ENCODE measurements at regions not wholly inside any gene's neighbourhood (a gene's known extent, or its start where the extent isn't known, plus 50 kb on each side); places are given as distances from the start of the nearest gene placed in this dataset.
"Not testable (repeated sequence)": the region's sequence is repeated elsewhere in the genome, so short reads cannot be mapped to it uniquely, and the experiment has no call there.

DNA sequence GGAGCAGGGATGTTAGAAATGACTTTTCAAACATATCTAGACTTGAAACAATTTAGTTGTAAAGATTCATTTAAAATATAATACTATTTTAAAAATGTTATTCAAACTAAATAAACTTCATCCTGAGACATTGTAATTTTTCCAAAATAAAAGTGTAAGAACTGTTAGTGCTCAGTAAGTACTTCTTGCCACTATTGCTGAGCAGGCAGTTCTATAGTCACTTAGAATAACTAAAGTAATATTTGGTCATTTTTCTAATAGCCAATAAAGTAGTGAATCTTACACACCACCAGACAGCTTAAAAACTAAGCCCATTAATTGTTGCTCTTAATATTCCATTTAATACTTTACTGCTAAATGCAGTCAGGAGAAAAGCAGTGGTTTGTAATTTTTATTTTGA, 1120.0 kb upstream of the CDH10 start:
- no peak for DNase-seq

DNA sequence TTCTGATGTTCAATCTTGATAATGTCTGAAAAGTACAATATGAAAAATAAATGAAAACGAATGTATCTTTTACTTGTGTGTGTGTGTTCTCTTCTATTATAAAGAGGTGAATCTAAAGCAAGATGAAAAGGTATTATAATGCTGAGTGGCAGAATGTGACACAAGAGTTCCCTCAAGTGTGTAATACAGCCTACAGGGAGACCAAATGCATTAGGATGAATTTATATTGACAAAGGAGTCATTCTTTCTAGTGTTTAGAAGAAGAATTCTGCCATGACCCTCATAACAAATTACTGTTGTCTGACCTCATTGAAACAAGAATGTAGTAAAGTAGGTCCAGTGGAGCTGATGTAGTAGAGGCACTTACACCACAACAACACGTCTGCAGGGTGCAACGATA, 1119.0 kb upstream of the CDH10 start:
- no peak for DNase-seq

DNA sequence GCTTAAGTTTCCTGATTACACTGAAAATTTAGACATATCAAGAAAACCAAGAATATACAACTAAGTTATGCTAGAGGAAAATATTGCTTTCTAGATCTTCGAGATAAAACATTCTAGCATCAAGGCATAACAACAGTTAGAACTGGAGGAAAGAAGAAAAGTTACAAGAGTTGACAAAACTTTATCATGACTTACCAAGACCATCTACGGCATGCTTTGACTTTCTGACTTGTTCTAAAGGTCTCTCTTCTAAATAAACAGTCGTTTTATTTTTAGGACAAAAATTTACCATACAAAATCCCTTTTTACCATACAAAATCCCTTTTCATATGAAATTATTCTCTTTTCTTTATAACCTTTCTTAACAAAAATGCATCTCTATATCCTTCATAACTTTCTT, 1110.1 kb upstream of the CDH10 start:
- DNase-seq = peak; percentile 4

DNA sequence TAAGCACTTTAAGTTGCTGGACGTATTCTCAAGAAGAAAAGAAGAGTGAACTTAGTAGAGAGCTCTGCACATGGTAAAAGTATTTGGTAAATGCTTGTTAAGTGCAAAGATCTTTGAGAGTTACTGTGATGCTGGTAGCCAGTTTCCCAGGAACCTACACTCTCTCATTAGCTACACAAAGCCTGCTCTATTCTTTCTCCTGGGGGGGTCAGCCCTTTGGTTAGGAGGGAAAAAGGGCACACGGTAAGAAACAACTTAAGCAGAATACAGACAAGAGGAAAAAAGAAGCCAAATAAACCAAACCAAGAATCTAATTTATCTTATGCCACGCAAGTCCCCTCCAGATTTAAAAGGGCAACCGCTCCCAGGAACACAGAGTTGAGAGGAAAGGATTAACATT, 1100.1 kb upstream of the CDH10 start:
- no peak for DNase-seq

DNA sequence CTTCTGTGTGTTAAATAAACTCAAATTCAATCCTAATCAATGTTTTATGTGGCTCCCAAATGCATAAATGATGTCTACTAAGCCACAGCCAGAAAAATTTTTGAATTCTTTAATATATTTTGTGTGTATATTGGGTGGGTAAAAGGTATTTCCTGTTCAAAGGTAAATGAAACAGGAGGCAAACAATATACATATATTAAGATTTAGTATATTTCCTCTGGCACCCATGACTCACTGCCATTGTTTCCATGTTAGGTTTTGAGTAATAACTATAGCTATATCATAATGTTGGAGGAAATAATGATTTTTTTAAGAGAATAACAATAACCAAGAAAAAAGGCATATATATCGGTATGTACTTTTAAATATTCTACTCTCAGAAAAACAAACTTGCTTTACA, 1071.9 kb upstream of the CDH10 start:
- DNase-seq = no peak

DNA sequence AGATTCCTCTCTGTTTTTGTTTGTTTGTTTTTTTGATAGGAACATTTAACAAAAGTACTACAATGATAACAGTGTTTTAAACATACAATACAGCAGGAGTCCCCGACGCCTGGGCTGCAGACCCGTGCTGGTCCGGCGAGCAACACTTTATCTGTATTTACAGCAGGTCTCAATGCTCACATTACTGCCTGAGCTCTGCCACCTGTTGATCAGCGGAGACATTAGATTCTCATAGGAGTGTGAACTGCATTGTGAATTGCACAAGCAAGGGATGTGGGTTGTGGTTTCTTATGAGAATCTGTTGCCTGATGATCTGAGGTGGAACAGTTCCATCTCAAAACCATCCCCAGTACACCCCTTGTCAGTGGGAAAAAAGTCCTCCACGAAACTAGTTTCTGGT, 1068.5 kb upstream of the CDH10 start:
- DNase-seq = no peak

DNA sequence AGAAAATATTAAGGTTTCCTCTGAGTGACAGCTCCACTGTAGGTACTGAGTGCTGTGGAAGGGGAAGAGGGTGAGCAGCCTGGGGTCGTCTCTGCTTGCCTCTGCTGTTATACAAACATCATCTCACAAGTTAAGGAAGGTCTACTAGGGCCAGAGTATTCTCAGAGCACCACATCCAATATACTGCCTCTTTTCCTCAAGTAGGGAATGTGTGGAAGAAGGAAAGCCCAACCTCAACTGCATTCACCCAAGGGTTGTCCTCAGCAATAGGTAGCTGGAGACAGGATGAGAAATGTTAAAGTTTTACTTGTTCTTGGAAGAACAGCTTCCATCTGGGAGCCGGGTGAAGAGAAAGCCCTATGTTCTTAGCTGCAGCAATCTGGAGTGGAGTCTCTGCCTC, 1062.3 kb upstream of the CDH10 start:
- no peak for DNase-seq

DNA sequence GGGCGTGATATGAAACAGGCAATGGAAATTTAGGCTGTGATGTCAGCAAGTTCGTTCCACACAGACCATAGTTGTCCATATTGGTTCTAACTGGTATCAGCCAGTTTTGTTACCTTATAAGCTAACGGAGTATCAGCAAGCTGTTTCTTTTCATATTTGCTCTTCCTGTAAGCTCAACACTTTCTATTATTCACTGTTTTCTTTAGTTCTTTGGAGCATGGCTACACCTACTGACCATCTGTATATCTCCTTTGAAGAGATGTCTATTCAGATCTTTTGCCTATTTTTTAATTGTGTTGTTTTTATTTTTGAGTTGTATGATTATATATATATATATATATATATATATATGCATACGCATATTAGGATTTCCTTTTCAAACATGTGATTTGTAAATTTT, 1057.2 kb upstream of the CDH10 start:
- no peak for DNase-seq

DNA sequence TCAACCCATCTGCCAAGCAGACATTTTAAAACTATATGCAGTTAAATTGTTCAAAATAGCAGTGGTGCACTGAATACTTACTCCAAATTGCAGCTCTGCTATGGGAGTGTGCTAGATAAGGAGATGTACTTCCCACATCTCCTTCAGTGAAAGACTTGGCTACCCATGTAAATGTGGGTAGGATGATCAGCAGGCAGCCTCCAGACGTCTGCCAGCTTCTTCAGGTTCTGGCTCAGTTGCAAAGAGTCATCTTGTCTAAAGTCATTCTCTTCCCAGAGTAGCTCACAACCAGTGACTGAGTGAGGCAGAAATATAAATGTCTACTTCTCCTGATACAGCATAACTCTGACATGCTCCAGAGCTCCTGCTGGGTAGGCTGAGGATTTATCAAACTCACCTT, 1050.0 kb upstream of the CDH10 start:
- no peak for DNase-seq

DNA sequence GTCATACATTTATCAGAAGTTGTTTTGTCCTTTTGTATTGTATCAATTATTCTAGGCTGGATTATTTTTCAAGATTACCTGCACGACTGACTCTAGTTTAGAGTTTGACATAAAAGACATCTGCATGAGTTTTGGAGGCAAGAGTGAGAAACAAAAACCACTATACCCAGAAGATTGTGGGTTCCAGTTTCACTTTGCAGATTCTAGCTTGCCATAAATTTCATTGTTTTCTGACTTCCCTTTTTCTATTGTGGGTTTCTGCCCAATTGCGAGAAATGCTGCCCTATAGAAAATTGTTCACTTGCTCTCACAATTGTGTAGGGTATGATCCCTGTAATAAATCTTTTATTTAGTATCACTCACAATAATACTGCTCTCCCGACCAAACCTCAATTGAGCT, 1043.4 kb upstream of the CDH10 start:
- no peak for DNase-seq

DNA sequence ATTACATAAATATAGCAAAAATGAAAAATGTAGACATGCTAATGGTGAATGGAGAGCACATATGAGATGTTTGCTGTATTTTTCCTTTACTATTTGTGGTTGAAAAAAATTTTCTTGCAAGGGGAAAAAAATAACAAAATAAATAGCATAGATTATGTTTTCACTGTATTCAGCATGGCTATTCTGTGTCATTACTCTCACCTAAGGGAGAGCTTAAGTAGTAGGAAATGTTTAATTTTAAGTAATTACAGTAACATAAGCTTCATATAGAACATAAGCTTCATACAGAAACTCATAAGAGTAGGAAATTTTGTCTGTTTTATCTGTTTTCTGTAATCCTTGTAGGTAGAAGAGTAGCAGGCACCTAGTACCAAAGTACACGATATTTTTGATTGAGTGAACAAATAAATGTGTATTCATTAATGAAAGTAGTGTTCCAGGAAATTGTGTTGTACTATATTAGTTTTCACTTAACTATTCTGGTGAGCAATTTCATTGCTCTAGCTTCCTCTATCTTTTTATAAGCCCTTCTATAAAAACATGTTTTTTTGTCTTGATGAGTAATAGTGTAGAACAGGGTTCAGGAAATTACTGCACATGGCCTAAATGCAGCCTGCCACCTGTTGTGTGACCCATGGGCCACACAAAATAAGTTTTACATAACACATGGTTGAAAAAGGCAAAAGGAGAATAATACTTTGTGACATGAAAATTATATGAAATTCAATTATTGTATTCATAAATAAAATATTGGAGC, 1025.0 kb upstream of the CDH10 start:
- no peak for DNase-seq

DNA sequence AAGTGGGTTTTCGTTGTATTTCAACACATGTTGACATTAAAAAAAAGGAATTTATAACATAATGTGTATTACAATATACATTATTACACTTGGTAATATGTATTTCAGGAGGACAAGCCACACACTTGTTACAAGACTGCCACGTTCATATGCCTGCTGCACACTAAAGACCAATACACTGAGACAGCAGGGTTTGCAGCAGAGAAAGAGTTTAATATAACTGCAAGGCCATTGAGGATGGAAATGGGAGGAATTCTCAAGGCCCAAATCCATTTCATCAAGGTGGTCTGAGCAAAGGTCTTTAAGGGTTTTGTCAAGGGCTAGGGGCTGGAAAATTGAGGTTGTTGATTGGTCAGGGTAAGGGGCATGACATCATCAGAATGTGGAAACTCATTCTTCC, 1017.8 kb upstream of the CDH10 start:
- no peak for DNase-seq

DNA sequence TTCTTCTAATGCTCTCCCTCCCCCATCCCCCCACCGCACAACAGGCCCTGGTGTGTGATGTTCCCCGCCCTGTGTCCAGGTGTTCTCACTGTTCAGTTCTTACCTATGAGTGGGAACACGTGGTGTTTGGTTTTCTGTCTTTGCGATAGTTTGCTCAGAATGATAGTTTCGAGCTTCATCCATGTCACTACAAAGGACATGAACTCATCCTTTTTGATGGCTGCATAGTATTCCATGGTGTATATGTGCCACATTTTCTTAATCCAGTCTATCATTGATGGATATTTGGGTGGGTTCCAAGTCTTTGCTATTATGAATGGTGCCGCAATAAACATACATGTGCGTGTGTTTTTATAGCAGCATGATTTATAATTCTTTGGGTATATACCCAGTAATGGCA, 1005.5 kb upstream of the CDH10 start:
- not testable (repeated sequence) for DNase-seq

DNA sequence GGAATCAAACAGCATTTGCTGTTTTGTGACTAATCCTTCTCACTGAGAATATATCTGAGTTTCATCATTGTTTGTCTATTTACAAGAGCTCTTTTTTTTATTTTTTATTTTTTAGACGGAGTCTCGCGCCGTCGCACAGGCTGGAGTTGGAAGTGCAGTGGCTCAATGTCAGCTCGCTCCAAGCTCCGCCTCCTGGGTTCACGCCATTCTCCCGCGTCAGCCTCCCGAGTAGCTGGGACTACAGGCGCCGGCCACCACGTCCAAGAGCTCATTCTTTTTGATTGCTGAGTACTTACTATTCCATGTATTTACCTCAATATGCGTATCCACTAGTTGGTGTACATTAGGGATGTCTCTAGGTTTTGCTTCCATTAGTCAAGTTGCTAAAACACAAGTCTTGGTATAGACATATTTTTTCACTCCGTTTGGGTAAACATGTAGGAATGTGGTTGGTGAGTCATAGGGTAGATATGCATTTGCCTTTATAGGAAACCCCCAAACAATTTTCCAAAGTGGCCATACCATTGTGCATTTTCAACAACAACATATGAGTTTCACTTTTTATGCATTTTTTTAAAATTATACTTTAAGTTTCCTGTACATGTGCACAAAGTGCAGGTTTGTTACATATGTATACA, 1005.0 kb upstream of the CDH10 start:
- DNase-seq = no peak

DNA sequence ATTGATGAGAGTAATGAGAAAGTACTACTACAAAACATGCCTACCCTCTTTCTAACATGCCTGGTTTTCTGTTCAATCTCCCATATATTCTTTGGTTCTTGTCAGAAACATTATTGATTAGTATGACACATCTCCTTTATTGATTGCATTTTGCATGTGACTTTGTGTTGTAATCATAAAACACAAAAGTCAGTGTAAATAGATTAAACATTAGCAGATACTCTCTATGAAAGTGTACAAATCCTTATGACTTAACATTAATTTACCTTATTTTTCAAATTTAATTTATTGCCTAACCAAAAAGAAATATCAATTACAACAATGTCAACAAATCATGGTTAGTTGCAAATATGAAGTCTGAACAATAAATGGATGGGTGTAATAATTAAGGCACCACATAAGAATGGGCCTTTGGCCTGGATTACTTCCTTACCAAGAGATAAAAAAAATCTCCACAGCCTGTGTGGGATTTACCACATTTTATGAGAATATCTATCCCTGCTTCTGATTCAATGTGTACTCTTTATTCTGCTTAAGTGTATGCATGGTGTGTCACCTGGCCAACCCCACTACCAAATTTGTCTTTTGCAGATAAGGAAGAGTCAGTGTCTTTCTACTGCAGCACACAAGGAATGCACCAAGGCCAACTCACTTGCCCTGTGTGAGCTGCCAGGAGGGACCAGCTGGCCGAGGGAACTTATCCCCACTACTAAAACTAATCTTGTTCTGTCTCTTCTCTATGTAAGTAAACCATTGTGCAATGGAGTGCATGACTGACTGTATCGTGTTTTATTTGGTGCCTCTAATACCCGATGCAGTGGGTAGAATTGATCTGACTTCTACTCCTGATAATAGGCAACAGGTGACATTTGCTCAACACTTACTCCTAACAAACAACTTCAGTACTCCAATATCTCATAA, 1001.9 kb upstream of the CDH10 start:
- no peak for DNase-seq

DNA sequence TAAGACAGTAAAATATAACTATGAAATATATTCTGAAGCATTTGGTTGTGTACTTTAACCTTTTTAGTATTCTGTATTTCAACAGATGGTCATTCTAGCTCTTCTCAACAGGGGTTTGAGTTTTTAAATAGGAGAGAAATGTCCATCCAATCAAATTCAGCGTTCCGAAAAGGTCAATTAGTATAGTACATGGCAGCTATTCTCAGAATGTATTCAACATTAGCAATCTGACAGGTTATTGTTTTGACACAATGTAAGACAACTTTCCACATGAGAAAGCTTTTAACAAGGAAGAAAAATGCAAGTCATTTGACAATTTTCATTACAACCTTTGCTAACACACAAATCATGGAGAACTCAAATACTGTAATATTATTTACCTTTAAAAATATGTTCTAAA, 996.3 kb upstream of the CDH10 start:
- DNase-seq = no peak

DNA sequence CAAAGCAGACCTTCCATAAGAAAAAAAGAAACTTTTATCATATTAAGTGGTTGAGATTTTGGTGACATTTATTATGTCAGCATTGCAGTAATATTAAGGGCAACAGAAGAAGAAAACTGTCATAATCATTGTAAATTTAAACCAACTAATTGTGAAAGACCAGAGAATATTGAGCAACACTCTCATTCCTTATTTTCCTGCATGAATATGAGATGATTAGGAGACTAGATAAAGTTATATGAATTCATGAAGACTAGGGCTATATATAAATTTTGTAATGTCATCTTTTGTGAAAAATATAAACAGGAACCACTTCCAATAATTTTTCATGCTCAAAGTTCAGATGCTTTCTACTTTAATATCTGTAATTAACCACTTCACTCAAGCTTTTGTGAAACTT, 974.5 kb upstream of the CDH10 start:
- DNase-seq = no peak

DNA sequence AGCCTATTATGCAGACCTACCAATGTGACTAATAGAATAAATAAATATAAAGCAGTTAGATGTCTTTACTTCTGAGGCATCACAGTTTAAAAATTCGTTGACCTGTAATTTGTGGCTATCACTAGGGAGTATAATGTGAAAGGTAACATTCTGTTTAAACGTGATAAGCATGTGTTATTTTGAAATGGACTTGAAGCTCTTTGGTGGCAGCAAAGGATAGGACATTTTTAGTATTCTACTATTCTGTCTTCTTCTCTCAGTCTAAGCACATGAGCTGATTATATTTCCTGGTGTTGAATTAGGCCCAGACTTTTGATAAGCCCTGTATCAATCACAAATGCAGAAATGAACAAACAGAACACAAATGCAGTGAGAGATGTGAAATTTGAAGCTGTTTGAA, 974.0 kb upstream of the CDH10 start:
- no peak for DNase-seq

DNA sequence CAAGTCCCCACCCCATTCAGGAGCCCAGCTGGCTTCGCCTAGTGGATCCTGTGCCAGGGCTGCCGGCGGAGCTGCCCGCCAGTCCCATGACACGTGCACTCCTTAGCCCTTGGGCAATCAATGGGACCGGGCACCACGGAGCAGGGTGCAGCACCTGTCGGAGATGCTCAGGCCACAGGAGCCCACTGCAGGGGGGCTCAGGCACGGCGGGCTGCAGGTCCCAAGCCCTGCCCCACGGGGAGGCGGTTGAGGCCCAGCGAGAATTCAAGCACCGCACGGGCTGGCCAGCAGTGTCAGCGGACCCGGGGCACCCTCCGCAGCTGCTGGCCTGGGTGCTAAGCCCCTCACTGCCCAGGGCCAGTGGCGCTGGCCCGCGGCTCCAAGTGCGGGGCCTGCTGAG, 969.7 kb upstream of the CDH10 start:
- DNase-seq = no peak

DNA sequence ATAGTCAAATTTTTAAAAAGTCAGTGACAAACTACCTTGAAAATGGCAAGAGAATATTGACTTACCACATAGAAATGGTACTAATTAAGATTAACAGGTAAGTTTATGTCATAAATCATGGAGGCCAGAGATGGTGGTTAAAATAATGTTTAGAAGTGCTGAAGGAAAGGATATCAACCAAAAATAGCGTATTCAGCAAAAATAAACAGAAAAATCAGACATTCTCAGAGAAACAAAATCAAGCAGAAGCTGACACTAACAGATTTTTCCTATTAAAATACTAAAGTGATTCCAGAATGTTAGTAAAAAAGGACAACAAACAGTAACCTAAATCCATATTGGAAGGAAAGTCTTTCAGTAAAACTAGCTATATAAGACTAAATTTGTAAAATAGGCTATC, 959.9 kb upstream of the CDH10 start:
- no peak for DNase-seq

DNA sequence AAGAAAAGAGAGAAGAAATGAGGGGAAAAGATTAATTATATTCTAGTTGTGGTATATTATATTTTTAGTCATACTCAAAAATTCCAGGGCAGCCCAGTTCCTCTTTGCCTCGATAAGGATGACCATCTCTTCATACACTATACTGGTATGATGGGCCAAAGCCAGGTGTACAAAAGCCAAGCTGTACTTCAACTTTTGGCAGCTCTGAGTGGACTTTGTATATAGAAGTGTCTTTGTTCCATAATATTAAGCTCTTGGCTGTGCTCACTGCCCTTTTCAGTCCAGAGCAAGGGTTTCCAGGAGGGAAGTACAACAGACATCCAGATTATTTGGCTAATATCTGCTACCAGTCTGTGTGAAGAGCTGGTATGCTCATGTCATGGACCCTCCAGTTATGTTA, 934.3 kb upstream of the CDH10 start:
- DNase-seq = no peak

DNA sequence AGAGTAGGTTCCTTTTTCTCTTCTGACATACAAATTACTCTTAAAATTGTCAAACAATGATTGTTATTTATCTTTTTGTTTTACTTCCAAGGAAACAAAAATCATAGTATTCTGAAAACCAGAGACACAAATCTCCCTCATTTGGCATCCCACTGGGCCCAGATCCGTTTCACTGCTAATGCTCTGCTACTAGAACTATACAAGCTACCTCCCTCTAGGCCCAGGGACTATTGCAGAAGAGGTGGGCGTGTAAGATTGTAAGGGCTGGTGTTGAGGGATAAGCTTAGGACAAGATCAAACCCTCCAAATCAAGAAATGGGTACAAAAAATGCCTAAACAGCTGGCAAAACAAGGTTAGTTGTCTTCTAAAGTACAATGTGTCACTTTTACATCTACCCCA, 928.9 kb upstream of the CDH10 start:
- no peak for DNase-seq

DNA sequence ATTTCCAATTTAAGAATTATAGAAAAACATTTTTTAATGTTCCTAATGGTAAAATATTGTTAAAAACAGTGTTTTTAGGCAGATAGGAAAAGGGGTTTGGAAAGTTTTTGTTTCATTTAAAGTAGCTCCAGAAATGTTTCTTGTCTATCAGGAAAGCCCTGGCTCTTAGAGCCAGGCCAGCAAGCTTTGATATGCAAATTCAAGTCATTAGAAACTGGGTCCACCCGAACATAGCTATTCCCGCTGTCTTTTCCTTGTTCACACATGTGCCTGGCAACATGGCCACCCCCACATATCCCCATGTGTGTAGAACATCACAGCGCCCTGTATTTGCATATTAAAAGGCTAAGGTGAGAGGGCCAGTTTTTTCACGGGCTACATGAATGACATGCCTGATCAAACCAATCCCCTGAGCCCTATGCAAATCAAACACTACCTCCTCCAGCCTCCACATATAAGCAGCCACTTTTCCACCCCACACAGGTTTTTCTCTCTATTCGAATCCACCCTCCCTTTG, 925.3 kb upstream of the CDH10 start:
- no peak for DNase-seq

Data from hematopoietic multipotent progenitor cell treated with erythropoietin and hydrocortisone succinate and interleukin-3 and kit ligand, for 8 days (in vitro differentiated cells).